ENCODE measurements at regions not wholly inside any gene's neighbourhood (a gene's known extent, or its start where the extent isn't known, plus 50 kb on each side); places are given as distances from the start of the nearest gene placed in this dataset.

DNA sequence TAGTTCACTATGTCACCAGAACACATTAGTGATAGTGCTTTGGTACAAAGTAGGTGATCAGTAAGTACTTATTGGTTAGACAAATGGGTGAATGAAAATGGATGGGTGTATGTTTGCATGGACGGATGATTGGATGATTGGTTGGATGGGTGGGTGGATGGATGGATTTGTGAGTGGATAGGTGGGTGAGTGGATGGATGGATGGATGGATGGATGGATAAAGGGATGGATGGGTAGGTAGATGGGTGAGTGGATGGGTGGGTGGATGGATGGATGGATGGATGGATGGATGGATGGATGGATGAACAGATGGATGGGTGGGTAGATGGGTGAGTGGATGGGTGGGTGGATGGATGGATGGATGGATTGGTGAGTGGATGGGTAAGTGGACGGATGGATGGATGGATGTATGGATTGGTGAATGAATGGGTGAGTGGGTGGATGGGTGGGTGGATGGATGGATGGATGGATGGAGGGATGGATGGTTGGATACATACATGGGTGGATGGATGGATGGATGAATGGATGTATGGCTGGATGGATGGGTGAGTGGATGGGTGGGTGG lies 225.3 kb upstream of the GSE1 start:
- H3K9me3 ChIP-seq: no peaks in the 10 kb centered on the region
- no peaks in the 10 kb centered on the region for H3K27me3 ChIP-seq (ENCODE audit: low read depth)
- intact Hi-C loops (cut with DNase I): no loop called here
- TF ChIP-seq, protein P1, sequence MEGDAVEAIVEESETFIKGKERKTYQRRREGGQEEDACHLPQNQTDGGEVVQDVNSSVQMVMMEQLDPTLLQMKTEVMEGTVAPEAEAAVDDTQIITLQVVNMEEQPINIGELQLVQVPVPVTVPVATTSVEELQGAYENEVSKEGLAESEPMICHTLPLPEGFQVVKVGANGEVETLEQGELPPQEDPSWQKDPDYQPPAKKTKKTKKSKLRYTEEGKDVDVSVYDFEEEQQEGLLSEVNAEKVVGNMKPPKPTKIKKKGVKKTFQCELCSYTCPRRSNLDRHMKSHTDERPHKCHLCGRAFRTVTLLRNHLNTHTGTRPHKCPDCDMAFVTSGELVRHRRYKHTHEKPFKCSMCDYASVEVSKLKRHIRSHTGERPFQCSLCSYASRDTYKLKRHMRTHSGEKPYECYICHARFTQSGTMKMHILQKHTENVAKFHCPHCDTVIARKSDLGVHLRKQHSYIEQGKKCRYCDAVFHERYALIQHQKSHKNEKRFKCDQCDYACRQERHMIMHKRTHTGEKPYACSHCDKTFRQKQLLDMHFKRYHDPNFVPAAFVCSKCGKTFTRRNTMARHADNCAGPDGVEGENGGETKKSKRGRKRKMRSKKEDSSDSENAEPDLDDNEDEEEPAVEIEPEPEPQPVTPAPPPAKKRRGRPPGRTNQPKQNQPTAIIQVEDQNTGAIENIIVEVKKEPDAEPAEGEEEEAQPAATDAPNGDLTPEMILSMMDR (IDR thresholded peaks at IDR 0.05): no peak
- no peaks in the 10 kb centered on the region for H3K36me3 ChIP-seq
- no peak overlapping the region for H3K4me3 ChIP-seq
- H3K27ac ChIP-seq: no peak overlapping the region
- DNase-seq (no peak), ATAC-seq (no peak)
- H3K4me1 ChIP-seq: no peaks in the 10 kb centered on the region

DNA sequence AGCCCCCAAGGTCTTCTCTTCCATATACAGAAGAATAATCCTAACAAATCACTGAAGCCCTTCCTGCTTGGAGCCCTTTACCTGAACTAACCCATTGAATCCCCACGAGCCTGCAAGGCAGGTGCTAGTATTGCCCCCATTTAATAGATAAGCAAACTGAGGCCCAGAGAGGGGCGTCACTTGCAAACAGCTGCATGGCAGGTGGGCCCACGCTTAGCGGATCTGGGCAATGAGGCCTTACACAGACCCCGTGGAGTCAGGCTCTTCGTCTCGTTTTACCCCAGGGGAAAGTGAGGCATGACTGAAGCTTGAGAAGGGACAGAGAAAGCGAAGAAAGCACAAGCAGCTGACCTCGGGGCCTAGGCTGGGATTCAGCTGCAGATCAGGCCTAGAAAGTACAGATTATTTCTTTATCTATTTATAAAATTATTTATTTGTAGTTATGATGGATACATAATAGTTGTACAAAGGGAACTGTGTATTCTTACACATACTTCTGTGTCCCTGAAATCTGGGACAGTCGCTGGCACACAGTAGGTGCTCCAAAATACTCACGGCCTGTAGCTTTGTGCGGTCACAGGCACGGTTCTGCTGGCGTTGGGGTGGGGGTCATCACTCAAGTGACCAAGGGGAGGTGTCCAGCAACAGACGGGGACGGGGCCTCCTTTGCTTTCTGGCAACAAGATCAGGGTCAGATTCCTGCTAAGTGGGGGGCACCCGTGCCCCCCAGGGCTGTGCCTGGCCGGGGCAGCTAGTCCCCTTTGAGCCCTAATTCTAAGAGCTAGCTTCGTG lies 223.2 kb upstream of the GSE1 start:
- intact Hi-C loops (cut with DNase I): no loop called here
- Histone ChIP-seq H3K36me3 (no peaks in the 10 kb centered on the region), H3K27me3 (ENCODE audit: low read depth) (no peaks in the 10 kb centered on the region), H3K27ac (no peak overlapping the region), H3K9me3 (no peaks in the 10 kb centered on the region), H3K4me3 (no peak overlapping the region), H3K4me1 (peaks cover 14% of the 10 kb centered on the region)
- peak; percentile 36 for DNase-seq
- TF ChIP-seq, protein P1 (IDR thresholded peaks at IDR 0.05): no peak
- no peak for ATAC-seq

DNA sequence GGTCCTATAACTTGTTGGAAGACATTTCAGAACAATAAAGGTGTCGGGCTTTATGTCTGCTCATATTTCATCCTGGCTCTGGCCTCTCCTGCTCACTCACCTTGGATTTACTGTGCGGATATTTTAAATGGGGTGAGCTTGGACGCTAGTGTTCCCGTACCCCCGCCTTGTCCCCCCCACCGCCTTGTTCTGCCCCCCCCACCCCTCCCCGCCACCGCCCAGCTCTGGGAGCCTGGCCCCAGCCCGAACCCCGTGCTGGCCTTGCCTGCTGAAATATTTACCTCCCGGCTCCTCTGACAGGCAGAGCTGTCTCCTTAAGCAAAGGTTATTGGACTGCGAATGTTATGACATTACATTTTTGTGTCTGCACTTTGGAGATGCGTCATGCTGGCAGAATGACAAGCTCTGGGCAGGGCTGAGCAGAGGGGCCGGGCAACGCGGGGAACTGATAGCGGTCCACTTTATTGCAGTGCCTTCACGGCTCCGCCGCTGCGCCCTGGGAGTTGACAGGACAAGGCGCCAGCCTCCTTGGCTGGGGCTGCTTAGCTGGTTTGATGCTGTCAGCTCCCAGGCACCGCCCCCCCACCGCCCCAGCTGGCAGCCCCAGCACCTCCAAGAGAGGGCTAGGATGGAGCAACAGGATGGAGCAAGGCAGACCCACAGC lies 222.5 kb upstream of the GSE1 start:
- no peaks in the 10 kb centered on the region for H3K27me3 ChIP-seq (ENCODE audit: low read depth)
- ATAC-seq: peak; percentile 44 to 46
- no peaks in the 10 kb centered on the region for H3K36me3 ChIP-seq
- peak overlapping the region; percentile 24 for H3K27ac ChIP-seq
- peaks cover 21% of the 10 kb centered on the region for H3K4me1 ChIP-seq
- H3K9me3 ChIP-seq: no peaks in the 10 kb centered on the region
- peak; percentile 59 for DNase-seq
- H3K4me3 ChIP-seq: no peak overlapping the region
- TF ChIP-seq, protein P1 (IDR thresholded peaks at IDR 0.05): no peak
- intact Hi-C loops (cut with DNase I): no loop called here

- DNase-seq: peak; percentile 22
Observed at GRCh38 chr16:85391175-85391707, 221.9 kb upstream of the GSE1 start.

More at GRCh38 chr16:85391175-85391707, 221.9 kb upstream of the GSE1 start:
- Histone ChIP-seq H3K9me3 (no peaks in the 10 kb centered on the region), H3K4me3 (no peak overlapping the region), H3K36me3 (no peaks in the 10 kb centered on the region), H3K27me3 (ENCODE audit: low read depth) (no peaks in the 10 kb centered on the region), H3K27ac (no peak overlapping the region), H3K4me1 (peaks cover 27% of the 10 kb centered on the region)
- TF ChIP-seq, protein P1 (IDR thresholded peaks at IDR 0.05): no peak
- intact Hi-C loops (cut with DNase I): no loop called here
- no peak for ATAC-seq

All from lower lobe of right lung (tissue), 2 donors.